ENCODE measurements at regions not wholly inside any gene's neighbourhood (a gene's known extent, or its start where the extent isn't known, plus 50 kb on each side); places are given as distances from the start of the nearest gene placed in this dataset.

DNA sequence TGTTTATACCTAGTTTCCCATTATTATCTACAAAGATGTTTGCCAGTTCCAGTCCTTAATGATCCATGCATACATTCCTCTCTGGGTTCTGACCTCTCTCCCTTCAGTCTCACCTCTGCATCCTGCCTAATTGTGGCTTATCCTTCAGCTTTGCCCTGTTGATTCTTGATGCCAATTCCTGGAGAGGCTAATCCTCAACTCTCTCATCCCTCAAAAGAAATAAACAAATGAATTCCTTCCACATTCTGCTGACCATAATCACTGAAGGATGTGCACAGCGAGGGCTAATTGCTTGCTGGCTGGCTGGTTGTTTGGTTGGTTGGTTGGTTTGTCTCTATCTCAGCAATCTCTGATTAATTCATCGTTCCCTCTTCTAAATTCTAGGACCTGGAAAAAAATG is 113.8 kb downstream of the IRS2 start:
- no peak for TF ChIP-seq GATA2 (IDR thresholded peaks at IDR 0.05; ENCODE audit: low read depth, low read length)
- no peak for TF ChIP-seq GATA3 (IDR thresholded peaks at IDR 0.05; ENCODE audit: low read depth, low read length)
